ENCODE measurements at regions not wholly inside any gene's neighbourhood (a gene's known extent, or its start where the extent isn't known, plus 50 kb on each side); places are given as distances from the start of the nearest gene placed in this dataset.

DNA sequence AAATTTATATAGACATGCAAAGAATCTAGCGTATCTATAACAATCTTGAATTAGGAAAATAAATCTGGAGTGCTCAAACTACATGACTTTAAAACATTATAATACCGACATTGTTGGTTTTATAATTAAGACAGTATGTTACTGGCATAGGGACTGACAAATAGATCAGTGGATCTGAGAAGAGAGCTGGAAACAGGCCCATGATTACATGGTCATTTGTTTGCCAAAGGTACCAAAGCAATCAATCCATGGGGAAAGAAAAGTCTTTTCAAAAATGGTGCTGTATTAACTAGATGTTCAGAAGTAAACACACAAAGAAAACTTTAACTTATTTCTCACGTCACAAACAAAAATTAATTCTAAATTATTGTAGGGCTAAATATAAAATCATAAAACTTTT is 124.2 kb downstream of the BCL2L11 start:
- H3K4me2 ChIP-seq (ENCODE audit: low read length) = no peak overlapping the region
- no peaks in the 10 kb centered on the region for H3K4me1 ChIP-seq (ENCODE audit: insufficient read depth, low read length, poor library complexity, severe bottlenecking)
- no peaks in the 10 kb centered on the region for H3K9me2 ChIP-seq (ENCODE audit: insufficient read depth, low read length)
- no peaks in the 10 kb centered on the region for H3K36me3 ChIP-seq (ENCODE audit: insufficient read depth, low read length)
- POLR2A ChIA-PET = no interaction called here
- no peak overlapping the region for H3K4me3 ChIP-seq (ENCODE audit: low read depth, low read length, poor library complexity, severe bottlenecking)
- TF ChIP-seq EZH2phosphoT487 (IDR thresholded peaks at IDR 0.05; ENCODE audit: borderline replicate concordance, low read depth, low read length) (no peak), CTCF (conservative IDR thresholded peaks at IDR 0.05; ENCODE audit: low read length) (no peak)
- no TSS peak for BruUV-seq (replicated peaks)
- no peaks in the 10 kb centered on the region for H3K79me2 ChIP-seq (ENCODE audit: insufficient read depth, low read depth, low read length)
- no peak overlapping the region for H2AFZ ChIP-seq (ENCODE audit: low read length)
- DNase-seq (ENCODE audit: low spot score) = no peak
- no peaks in the 10 kb centered on the region for H4K20me1 ChIP-seq (ENCODE audit: insufficient read depth, low read length)
- no peak overlapping the region for H3K27ac ChIP-seq (ENCODE audit: low read depth, low read length, poor library complexity, severe bottlenecking)
- no peaks in the 10 kb centered on the region for H3K9me3 ChIP-seq (ENCODE audit: low read length)
- CTCF ChIA-PET (ENCODE audit: unreplicated experiment) = no interaction called here
- intact Hi-C loops (cut with micrococcal nuclease; ENCODE audit: unreplicated experiment) = no loop called here

DNA sequence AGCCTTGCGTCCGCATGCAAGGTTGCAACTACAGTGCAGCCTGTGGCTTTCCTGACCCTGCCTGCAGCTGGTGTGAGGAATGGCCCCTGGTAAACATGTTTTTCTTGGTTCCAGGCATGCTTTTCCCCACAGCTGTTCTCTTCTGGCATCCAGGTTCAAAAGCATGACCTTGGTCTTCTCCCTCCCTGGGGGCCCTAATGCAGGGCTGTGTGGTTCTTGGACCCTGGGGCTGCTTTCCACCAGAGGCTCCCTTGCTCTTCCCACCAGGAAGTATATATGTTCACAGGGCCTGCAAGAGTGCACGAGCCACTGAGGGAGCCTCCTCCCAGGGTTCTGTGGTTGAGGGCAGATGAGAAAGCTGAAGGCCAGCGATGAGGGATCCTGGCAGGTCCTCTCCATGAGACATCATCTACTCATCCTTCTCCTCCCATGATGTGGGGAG is 125.9 kb downstream of the BCL2L11 start:
- ChIA-PET CTCF (ENCODE audit: unreplicated experiment) (no interaction called here), POLR2A (no interaction called here)
- H4K20me1 ChIP-seq (ENCODE audit: insufficient read depth, low read length) = no peaks in the 10 kb centered on the region
- intact Hi-C loops (cut with micrococcal nuclease; ENCODE audit: unreplicated experiment) = no loop called here
- H3K9me2 ChIP-seq (ENCODE audit: insufficient read depth, low read length) = no peaks in the 10 kb centered on the region
- DNase-seq (ENCODE audit: low spot score) = no peak
- no peaks in the 10 kb centered on the region for H3K36me3 ChIP-seq (ENCODE audit: insufficient read depth, low read length)
- no peak overlapping the region for H3K4me3 ChIP-seq (ENCODE audit: low read depth, low read length, poor library complexity, severe bottlenecking)
- BruUV-seq (replicated peaks) = no TSS peak
- no peak overlapping the region for H3K4me2 ChIP-seq (ENCODE audit: low read length)
- H3K4me1 ChIP-seq (ENCODE audit: insufficient read depth, low read length, poor library complexity, severe bottlenecking) = no peaks in the 10 kb centered on the region
- H3K27ac ChIP-seq (ENCODE audit: low read depth, low read length, poor library complexity, severe bottlenecking) = no peak overlapping the region
- H2AFZ ChIP-seq (ENCODE audit: low read length) = no peak overlapping the region
- TF ChIP-seq CTCF (conservative IDR thresholded peaks at IDR 0.05; ENCODE audit: low read length) (no peak), EZH2phosphoT487 (IDR thresholded peaks at IDR 0.05; ENCODE audit: borderline replicate concordance, low read depth, low read length) (no peak)
- no peaks in the 10 kb centered on the region for H3K79me2 ChIP-seq (ENCODE audit: insufficient read depth, low read depth, low read length)
- H3K9me3 ChIP-seq (ENCODE audit: low read length) = no peaks in the 10 kb centered on the region

DNA sequence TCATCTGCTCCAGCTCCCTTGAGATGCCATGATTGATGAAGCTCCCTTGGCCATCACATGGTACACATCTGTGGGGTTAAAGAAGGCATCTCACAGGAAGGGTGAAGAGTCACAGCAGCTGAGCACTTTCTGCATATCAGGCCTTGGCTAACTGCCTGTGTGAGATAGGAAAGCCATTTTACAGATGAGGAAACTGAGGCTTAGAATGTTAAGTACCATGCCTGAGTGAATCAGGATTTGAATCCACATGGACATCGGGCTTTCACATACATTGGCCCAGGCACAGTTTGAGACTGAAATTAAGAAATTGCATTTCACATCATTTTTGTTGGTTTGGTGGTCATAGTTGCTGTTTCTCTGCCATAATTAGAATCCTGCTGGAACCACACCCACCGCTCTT is 126.8 kb downstream of the BCL2L11 start:
- Histone ChIP-seq H4K20me1 (ENCODE audit: insufficient read depth, low read length) (no peaks in the 10 kb centered on the region), H3K4me1 (ENCODE audit: insufficient read depth, low read length, poor library complexity, severe bottlenecking) (no peaks in the 10 kb centered on the region), H3K9me2 (ENCODE audit: insufficient read depth, low read length) (no peaks in the 10 kb centered on the region), H3K9me3 (ENCODE audit: low read length) (no peaks in the 10 kb centered on the region), H3K79me2 (ENCODE audit: insufficient read depth, low read depth, low read length) (no peaks in the 10 kb centered on the region), H3K4me3 (ENCODE audit: low read depth, low read length, poor library complexity, severe bottlenecking) (no peak overlapping the region), H3K4me2 (ENCODE audit: low read length) (no peak overlapping the region), H3K27ac (ENCODE audit: low read depth, low read length, poor library complexity, severe bottlenecking) (no peak overlapping the region), H3K36me3 (ENCODE audit: insufficient read depth, low read length) (no peaks in the 10 kb centered on the region), H2AFZ (ENCODE audit: low read length) (no peak overlapping the region)
- intact Hi-C loops (cut with micrococcal nuclease; ENCODE audit: unreplicated experiment) = no loop called here
- CTCF ChIA-PET (ENCODE audit: unreplicated experiment) = no interaction called here
- no TSS peak for BruUV-seq (replicated peaks)
- TF ChIP-seq CTCF (conservative IDR thresholded peaks at IDR 0.05; ENCODE audit: low read length) (no peak), EZH2phosphoT487 (IDR thresholded peaks at IDR 0.05; ENCODE audit: borderline replicate concordance, low read depth, low read length) (no peak)
- POLR2A ChIA-PET = interaction anchor here (0.7 kb wide), 1 partner anchor 383 kb away, joined by 3 read pairs; no protein-coding TSS in a partner anchor
- no peak for DNase-seq (ENCODE audit: low spot score)
